IMR-90 (cell line): ENCODE measurements at regions not wholly inside any gene's neighbourhood (a gene's known extent, or its start where the extent isn't known, plus 50 kb on each side); places are given as distances from the start of the nearest gene placed in this dataset.

Source experiments
- ATAC-seq: fragments of 200-7000 bp; cut with Tn5 transposase; 2 replicates; pipeline ENCODE4 v1.9.1; 2020; ENCODE audit warnings: low read depth, mild to moderate bottlenecking, moderate library complexity
- BruUV-seq: library from RNA; stranded (reverse); fragments of 400-500 nt; replicated peaks from 2 replicates; lab custom pipeline; 2021; lab: Mats Ljungman, UMichigan
- CTCF ChIA-PET: fragments of 300-600 bp; formaldehyde crosslinking; extraction: SDS; loops from one replicate; lab custom pipeline; 2021; ENCODE audit warnings: antibody characterized with exemption; lab: Yijun Ruan, JAX
- POLR2A ChIA-PET: fragments of 300-600 bp; sonication (Branson Sonifier 250); formaldehyde crosslinking; loops from one replicate; lab custom pipeline; 2022; ENCODE audit warnings: antibody characterized with exemption; ENCODE audit not compliant: unreplicated experiment; lab: Charles Lee
- DNase-seq: peaks from one replicate; pipeline ENCODE4 v3.0.0; 2013
- H2AFZ ChIP-seq: replicated peaks from 2 replicates; pipeline ENCODE3; 2013; ENCODE audit warnings: low read length, mild to moderate bottlenecking; ENCODE audit not compliant: poor library complexity
- H2AK5ac ChIP-seq: 2 replicates; pipeline ENCODE4 v1.6.1; 2013; ENCODE audit warnings: low read depth, low read length, inconsistent platforms
- H2AK9ac ChIP-seq: replicated peaks from 2 replicates; pipeline ENCODE3; 2013; ENCODE audit warnings: mild to moderate bottlenecking, low read depth, low read length, moderate library complexity; ENCODE audit not compliant: poor library complexity
- H2BK120ac ChIP-seq: 2 replicates; pipeline ENCODE4 v1.6.1; 2013; ENCODE audit warnings: low read depth, low read length, inconsistent platforms
- H2BK15ac ChIP-seq: 3 replicates; pipeline ENCODE4 v1.6.1; 2013; ENCODE audit warnings: low read depth, low read length, inconsistent platforms
- H2BK20ac ChIP-seq: 2 replicates; pipeline ENCODE4 v1.6.1; 2013; ENCODE audit warnings: low read depth, mild to moderate bottlenecking, inconsistent platforms, low read length, moderate library complexity
- H2BK5ac ChIP-seq: 2 replicates; pipeline ENCODE4 v1.6.1; 2013; ENCODE audit warnings: mild to moderate bottlenecking, low read depth, low read length, inconsistent platforms; ENCODE audit not compliant: poor library complexity, severe bottlenecking
- H3K14ac ChIP-seq: replicated peaks from 2 replicates; pipeline ENCODE4 v1.6.1; 2013; ENCODE audit warnings: low read depth, low read length, inconsistent platforms
- H3K18ac ChIP-seq: 2 replicates; pipeline ENCODE4 v1.6.1; 2013; ENCODE audit warnings: low read depth, low read length, control low read depth
- H3K23ac ChIP-seq: 2 replicates; pipeline ENCODE4 v1.6.1; 2013; ENCODE audit warnings: low read depth, low read length, inconsistent platforms
- H3K27ac ChIP-seq: 2 replicates; pipeline ENCODE4 v1.5.1; 2013; ENCODE audit warnings: mild to moderate bottlenecking, control low read depth, low read length; ENCODE audit not compliant: insufficient read depth
- H3K27me3 ChIP-seq: 2 replicates; pipeline ENCODE4 v1.6.1; 2013; ENCODE audit warnings: low read length; ENCODE audit not compliant: control insufficient read depth, insufficient read depth
- H3K36me3 ChIP-seq: 2 replicates; pipeline ENCODE4 v1.6.1; 2013; ENCODE audit warnings: low read length, mixed read lengths; ENCODE audit not compliant: control insufficient read depth, insufficient read depth
- H3K4ac ChIP-seq: 2 replicates; pipeline ENCODE4 v1.6.1; 2013; ENCODE audit warnings: low read depth, low read length, inconsistent platforms
- H3K4me1 ChIP-seq: 2 replicates; pipeline ENCODE4 v1.6.1; 2013; ENCODE audit warnings: low read length, mixed read lengths; ENCODE audit not compliant: control insufficient read depth, insufficient read depth
- H3K4me2 ChIP-seq: 2 replicates; pipeline ENCODE4 v1.6.1; 2013; ENCODE audit warnings: low read depth, mild to moderate bottlenecking, control low read depth, low read length, moderate library complexity
- H3K4me3 ChIP-seq: 2 replicates; pipeline ENCODE4 v1.5.1; 2013; ENCODE audit warnings: low read depth, mild to moderate bottlenecking, control low read depth, low read length, moderate library complexity; ENCODE audit not compliant: insufficient read depth
- H3K56ac ChIP-seq: 2 replicates; pipeline ENCODE4 v1.6.1; 2013; ENCODE audit warnings: low read length, inconsistent platforms; ENCODE audit not compliant: insufficient read depth; ENCODE audit errors: extremely low read depth
- H3K79me1 ChIP-seq, 2 experiments: 2 replicates each; pipeline ENCODE4 v1.6.1; 2013; ENCODE audit warnings: low read length in 2 of 2, inconsistent platforms in 1 of 2, low read depth in 1 of 2
- H3K9ac ChIP-seq: 2 replicates; pipeline ENCODE4 v1.6.1; 2013; ENCODE audit warnings: low read depth, low read length, control low read depth
- H3K9me1 ChIP-seq: 2 replicates; pipeline ENCODE4 v1.6.1; 2013; ENCODE audit warnings: low read length, inconsistent platforms; ENCODE audit not compliant: insufficient read depth
- H3K9me3 ChIP-seq: 2 replicates; pipeline ENCODE4 v1.6.1; 2013; ENCODE audit warnings: low read length; ENCODE audit not compliant: control insufficient read depth, insufficient read depth
- H4K20me1 ChIP-seq: 2 replicates; pipeline ENCODE4 v1.6.1; 2013; ENCODE audit warnings: low read length, inconsistent platforms; ENCODE audit not compliant: insufficient read depth
- H4K5ac ChIP-seq: 2 replicates; pipeline ENCODE4 v1.6.1; 2013; ENCODE audit warnings: mild to moderate bottlenecking, low read depth, low read length, control low read depth
- H4K8ac ChIP-seq, 2 experiments: 2 replicates each; pipeline ENCODE4 v1.6.1; 2013; ENCODE audit warnings: low read depth in 2 of 2, low read length in 2 of 2, control low read depth in 1 of 2, inconsistent platforms in 1 of 2
- H4K91ac ChIP-seq: 2 replicates; pipeline ENCODE4 v1.6.1; 2013; ENCODE audit warnings: low read depth, low read length, inconsistent platforms; ENCODE audit not compliant: insufficient read depth
- BHLHE40 ChIP-seq: fragments of 150-350 bp; IDR thresholded peaks from 2 replicates; pipeline ENCODE4 v1.6.1; 2016; ENCODE audit warnings: mild to moderate bottlenecking, low read depth, low read length
- CEBPB ChIP-seq: IDR thresholded peaks from 2 replicates; pipeline ENCODE4 v1.6.1; 2012; ENCODE audit warnings: low read depth, low read length, improper control_type of control experiment
- CHD1 ChIP-seq: IDR thresholded peaks from 2 replicates; pipeline ENCODE4 v1.6.1; 2012; ENCODE audit warnings: low read depth, low read length, improper control_type of control experiment
- CTCF ChIP-seq: conservative IDR thresholded peaks from 2 replicates; pipeline ENCODE4 v1.5.1; 2012; ENCODE audit warnings: mild to moderate bottlenecking, low read depth, low read length, improper control_type of control experiment
- ELK1 ChIP-seq: fragments of 150-350 bp; IDR thresholded peaks from 2 replicates; pipeline ENCODE4 v1.6.1; 2016; ENCODE audit warnings: low read depth, mild to moderate bottlenecking, low read length, moderate library complexity, borderline replicate concordance
- FOS ChIP-seq: fragments of 150-350 bp; IDR thresholded peaks from 2 replicates; pipeline ENCODE4 v1.6.1; 2016; ENCODE audit warnings: low read depth, low read length
- MAFK ChIP-seq: IDR thresholded peaks from 2 replicates; pipeline ENCODE4 v1.6.1; 2012; ENCODE audit warnings: low read depth, low read length, improper control_type of control experiment
- MAZ ChIP-seq: IDR thresholded peaks from 2 replicates; pipeline ENCODE4 v1.6.1; 2012; ENCODE audit warnings: low read depth, mild to moderate bottlenecking, low read length, improper control_type of control experiment, moderate library complexity, borderline replicate concordance
- MXI1 ChIP-seq: IDR thresholded peaks from 2 replicates; pipeline ENCODE4 v1.6.1; 2012; ENCODE audit warnings: low read depth, mild to moderate bottlenecking, low read length, moderate library complexity, borderline replicate concordance
- NFE2L2 ChIP-seq: fragments of 150-350 bp; IDR thresholded peaks from 2 replicates; pipeline ENCODE4 v1.6.1; 2016; ENCODE audit warnings: low read depth, mild to moderate bottlenecking, low read length
- POLR2A ChIP-seq: IDR thresholded peaks from 2 replicates; pipeline ENCODE4 v1.6.1; 2012; ENCODE audit warnings: mild to moderate bottlenecking, low read depth, low read length
- RAD21 ChIP-seq: IDR thresholded peaks from 2 replicates; pipeline ENCODE4 v1.6.1; 2012; ENCODE audit warnings: low read length, improper control_type of control experiment
- RCOR1 ChIP-seq: IDR thresholded peaks from 2 replicates; pipeline ENCODE4 v1.6.1; 2012; ENCODE audit warnings: mild to moderate bottlenecking, low read length, improper control_type of control experiment; ENCODE audit not compliant: insufficient replicate concordance
- RFX5 ChIP-seq: IDR thresholded peaks from 2 replicates; pipeline ENCODE4 v1.8.0; 2012; ENCODE audit warnings: low read depth, mild to moderate bottlenecking, low read length, moderate library complexity
- SMC3 ChIP-seq: fragments of 150-350 bp; IDR thresholded peaks from 2 replicates; pipeline ENCODE4 v1.6.1; 2016; ENCODE audit warnings: low read depth, mild to moderate bottlenecking, antibody characterized with exemption, low read length, moderate library complexity
- USF2 ChIP-seq: fragments of 150-350 bp; IDR thresholded peaks from 2 replicates; pipeline ENCODE4 v1.6.1; 2017; ENCODE audit warnings: mild to moderate bottlenecking, antibody characterized with exemption, low read length, low read depth
- WGBS, 2 experiments: methylation state at CpG; one replicate each; pipeline versions ENCODE4 v1.1.5 to v1.1.7; 2013; ENCODE audit warnings: missing lambda C conversion rate in 2 of 2; ENCODE audit not compliant: insufficient read length in 1 of 2; ENCODE audit errors: extremely low coverage in 2 of 2; 5-methylcytosine and 5-hydroxymethylcytosine counted together
- dilution Hi-C: fragments of 300-500 bp; cut with HindIII; formaldehyde crosslinking; loops from one replicate; pipeline ENCODE4 v1.14.3; 2018; ENCODE audit warnings: low sequenced_read_pairs; ENCODE audit not compliant: unreplicated experiment
- in situ Hi-C: fragments of 300-500 bp; cut with MboI; formaldehyde crosslinking; loops from 3 replicates; pipeline ENCODE4 v1.14.3; 2019; ENCODE audit warnings: low sequenced_read_pairs, inconsistent platforms, mixed read lengths
- intact Hi-C: fragments of 100-400 bp; cut with micrococcal nuclease; formaldehyde crosslinking; loops from 2 replicates; pipeline ENCODE4 v1.10.0; 2022

GRCh38 chr20:55353206-55353605 lies 652.1 kb downstream of the CBLN4 start:
- H4K5ac ChIP-seq: no peak overlapping the region
- no TSS peak for BruUV-seq
- POLR2A ChIA-PET: no interaction called here
- H3K9ac ChIP-seq: no peak overlapping the region
- ATAC-seq (no peak), DNase-seq (no peak)
- no peak overlapping the region for H3K4ac ChIP-seq
- in situ Hi-C loops (no loop called here), dilution Hi-C loops (no loop called here), intact Hi-C loops (no loop called here)
- H2BK5ac ChIP-seq: no peak overlapping the region
- no peak overlapping the region for H3K18ac ChIP-seq
- WGBS, 2 experiments: no CpG with 5 or more reads among the region's 1 CpG
- CTCF ChIA-PET: no interaction called here
- no peaks in the 10 kb centered on the region for H3K36me3 ChIP-seq
- no peak overlapping the region for H2BK120ac ChIP-seq
- no peaks in the 10 kb centered on the region for H3K4me1 ChIP-seq
- H3K23ac ChIP-seq: no peak overlapping the region
- H4K8ac ChIP-seq: no peak overlapping the region
- H3K27ac ChIP-seq: no peak overlapping the region
- no peaks in the 10 kb centered on the region for H3K79me1 ChIP-seq
- H4K20me1 ChIP-seq: no peaks in the 10 kb centered on the region
- no peaks in the 10 kb centered on the region for H3K9me1 ChIP-seq
- H4K91ac ChIP-seq: no peak overlapping the region
- no peak overlapping the region for H3K4me2 ChIP-seq
- H3K14ac ChIP-seq: no peak overlapping the region
- no peak overlapping the region for H2AFZ ChIP-seq
- H2AK5ac ChIP-seq: no peak overlapping the region
- H3K9me3 ChIP-seq: peaks cover 8% of the 10 kb centered on the region
- TF ChIP-seq CHD1 (no peak), POLR2A (no peak), FOS (no peak), ELK1 (no peak), CTCF (no peak), BHLHE40 (no peak), NFE2L2 (no peak), SMC3 (no peak), RAD21 (no peak), MXI1 (no peak), CEBPB (no peak), RCOR1 (no peak), MAZ (no peak), RFX5 (no peak), MAFK (no peak), USF2 (no peak)
- H2AK9ac ChIP-seq: no peak overlapping the region
- no peak overlapping the region for H2BK20ac ChIP-seq
- no peaks in the 10 kb centered on the region for H3K27me3 ChIP-seq
- H3K4me3 ChIP-seq: no peak overlapping the region
- H2BK15ac ChIP-seq: no peak overlapping the region
- no peak overlapping the region for H3K56ac ChIP-seq
